Bronchial epithelial cell (primary cell): ENCODE measurements at regions not wholly inside any gene's neighbourhood (a gene's known extent, or its start where the extent isn't known, plus 50 kb on each side); places are given as distances from the start of the nearest gene placed in this dataset.
"Not testable (repeated sequence)": the region's sequence is repeated elsewhere in the genome, so short reads cannot be mapped to it uniquely, and the experiment has no call there.

Source experiments
- DNase-seq: peaks from one replicate; pipeline ENCODE4 v3.0.0-alpha.2; 2010; ENCODE audit warnings: low read depth
- FAIRE-seq: peaks from 2 replicates; lab custom pipeline; 2011; peaks lifted over from hg19 to GRCh38; lab: Jason Lieb, UNC
- H3K27me3 ChIP-seq: 2 replicates; pipeline ENCODE4 v1.5.1; 2011; ENCODE audit warnings: low read length; ENCODE audit not compliant: control insufficient read depth, insufficient read depth
- H3K36me3 ChIP-seq: 2 replicates; pipeline ENCODE4 v1.5.1; 2011; ENCODE audit warnings: low read length; ENCODE audit not compliant: control insufficient read depth, insufficient read depth
- H3K4me3 ChIP-seq: 2 replicates; pipeline ENCODE4 v1.5.1; 2011; ENCODE audit warnings: mild to moderate bottlenecking, low read depth, low read length, control low read depth
- CTCF ChIP-seq: IDR thresholded peaks from 2 replicates; pipeline ENCODE4 v1.5.1; 2011; ENCODE audit warnings: mild to moderate bottlenecking, moderate library complexity, low read length, control low read depth, inconsistent platforms; ENCODE audit not compliant: insufficient read depth, severe bottlenecking

- not testable (repeated sequence) for DNase-seq, H3K4me3 ChIP-seq, H3K36me3 ChIP-seq, FAIRE-seq, H3K27me3 ChIP-seq
Observed at GRCh38 chr4:9110700-9111099, 59.5 kb upstream of the FAM90A26 start.

DNA sequence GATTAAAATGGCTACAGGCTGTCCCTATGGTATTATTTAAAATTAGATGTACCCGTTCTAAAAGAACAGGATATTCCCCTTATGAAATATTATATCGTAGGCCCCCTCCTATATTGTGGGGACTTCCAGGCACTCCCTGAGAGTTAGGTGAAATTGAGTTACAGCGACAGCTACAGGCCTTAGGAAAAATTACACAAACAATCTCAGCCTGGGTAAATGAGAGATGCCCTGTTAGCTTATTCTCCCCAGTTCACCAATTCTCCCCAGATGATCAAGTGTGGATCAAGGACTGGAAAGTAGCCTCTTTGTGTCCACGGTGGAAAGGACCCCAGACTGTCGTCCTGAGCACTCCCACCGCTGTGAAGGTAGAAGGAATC, 67.1 kb upstream of the FAM90A26 start:
- H3K4me3 ChIP-seq: peak overlapping the region; percentile 20
- FAIRE-seq: not testable (repeated sequence)
- peak; percentile 1 for DNase-seq

GRCh38 chr4:9102471-9103147, 67.6 kb upstream of the FAM90A26 start:
- not testable (repeated sequence) for FAIRE-seq, H3K36me3 ChIP-seq, H3K27me3 ChIP-seq
- H3K4me3 ChIP-seq: peak overlapping the region; percentile 20
- peak; percentile 79 for DNase-seq

More for the DNA sequence above, 67.1 kb upstream of the FAM90A26 start:
- H3K27me3 ChIP-seq, H3K36me3 ChIP-seq: not testable (repeated sequence)
- TF ChIP-seq CTCF: peak; percentile 24

- H3K36me3 ChIP-seq, FAIRE-seq, DNase-seq, H3K27me3 ChIP-seq, H3K4me3 ChIP-seq: not testable (repeated sequence)
Observed at GRCh38 chr4:9096330-9096729, 73.9 kb upstream of the FAM90A26 start.

GRCh38 chr4:9078796-9079195, 91.4 kb upstream of the FAM90A26 start:
- H3K36me3 ChIP-seq, DNase-seq, FAIRE-seq, H3K4me3 ChIP-seq, H3K27me3 ChIP-seq: not testable (repeated sequence)

- FAIRE-seq, H3K27me3 ChIP-seq, DNase-seq: not testable (repeated sequence)
Observed at GRCh38 chr4:9076974-9077373, 93.2 kb upstream of the FAM90A26 start.

DNA sequence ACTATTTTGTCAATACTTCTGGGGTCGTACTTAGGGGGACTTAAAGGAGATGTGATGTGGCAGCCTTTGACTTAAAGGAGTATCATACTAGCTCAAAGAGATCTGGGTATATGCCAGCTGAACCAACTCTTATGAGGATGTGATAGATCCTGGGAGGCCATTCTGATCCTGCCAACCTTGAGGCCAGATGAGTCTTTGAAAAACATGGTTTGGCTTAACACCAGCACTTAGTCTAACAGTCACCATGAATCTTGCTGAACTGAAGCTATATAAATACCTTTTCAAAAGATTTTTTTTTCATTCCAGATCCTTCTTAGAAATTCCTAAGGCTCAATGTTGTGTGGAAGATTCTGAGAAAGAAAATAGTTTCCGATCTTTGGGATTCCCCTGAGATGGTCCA, 93.7 kb upstream of the FAM90A26 start:
- not testable (repeated sequence) for H3K27me3 ChIP-seq, FAIRE-seq

More at GRCh38 chr4:9076974-9077373, 93.2 kb upstream of the FAM90A26 start:
- H3K36me3 ChIP-seq, H3K4me3 ChIP-seq: not testable (repeated sequence)

DNA sequence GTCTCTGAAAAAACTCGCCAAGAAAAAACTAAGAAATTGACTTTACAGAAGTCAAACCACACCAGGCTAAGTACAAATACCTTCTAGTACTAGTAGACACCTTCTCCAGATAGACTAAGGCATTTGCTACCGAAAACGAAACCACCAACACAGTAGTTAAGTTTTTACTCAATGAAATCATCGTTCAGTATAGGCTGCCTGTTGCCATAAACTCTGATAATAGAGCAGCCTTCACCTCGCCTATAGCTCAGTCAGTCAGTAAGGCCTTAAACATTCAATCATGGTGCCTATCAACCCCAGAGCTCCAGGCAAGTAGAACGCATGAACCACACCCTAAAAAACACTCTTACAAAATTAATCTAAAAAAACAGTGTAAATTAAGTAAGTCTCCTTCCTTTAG, 96.8 kb upstream of the FAM90A26 start:
- not testable (repeated sequence) for DNase-seq, H3K27me3 ChIP-seq, H3K4me3 ChIP-seq, H3K36me3 ChIP-seq, FAIRE-seq

More for the DNA sequence above, 93.7 kb upstream of the FAM90A26 start:
- not testable (repeated sequence) for DNase-seq, H3K36me3 ChIP-seq, H3K4me3 ChIP-seq

DNA sequence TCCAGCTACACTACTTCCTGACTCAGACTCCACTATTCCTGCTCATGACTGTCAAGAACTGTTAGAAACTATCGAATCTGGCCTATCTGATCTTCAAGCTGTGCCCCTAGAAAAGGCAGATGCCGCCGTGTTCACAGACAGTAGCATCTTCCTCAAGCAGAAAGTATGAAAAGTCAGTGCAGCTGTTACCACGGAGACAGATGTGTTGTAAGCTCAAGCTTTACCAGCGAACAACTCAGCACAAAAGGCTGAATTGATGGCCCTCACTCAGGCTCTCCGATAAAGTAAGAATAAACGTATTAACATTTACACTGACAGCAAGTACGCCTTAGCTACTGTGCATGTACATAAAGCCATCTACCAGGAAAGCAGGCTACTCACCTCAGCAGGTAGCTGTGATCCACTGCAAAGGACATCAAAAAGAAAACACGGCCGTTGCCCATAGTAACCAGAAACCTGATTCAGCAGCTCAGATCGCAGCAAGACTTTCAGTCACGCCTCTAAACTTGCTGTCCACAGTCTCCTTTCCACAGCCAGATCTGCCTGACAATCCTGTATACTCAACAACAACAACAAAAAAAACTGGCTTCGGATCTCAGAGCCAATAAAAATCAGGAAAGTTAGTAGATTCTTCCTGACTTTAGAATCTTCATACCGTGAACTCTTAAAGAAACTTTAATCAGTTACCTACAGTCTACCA, 97.5 kb upstream of the FAM90A26 start:
- not testable (repeated sequence) for H3K36me3 ChIP-seq, H3K27me3 ChIP-seq, FAIRE-seq, DNase-seq, H3K4me3 ChIP-seq

GRCh38 chr4:9067923-9068322, 102.3 kb upstream of the FAM90A26 start:
- not testable (repeated sequence) for DNase-seq, H3K27me3 ChIP-seq, H3K36me3 ChIP-seq, H3K4me3 ChIP-seq, FAIRE-seq

GRCh38 chr4:9063612-9064011, 106.6 kb upstream of the FAM90A26 start:
- not testable (repeated sequence) for FAIRE-seq, DNase-seq, H3K4me3 ChIP-seq, H3K27me3 ChIP-seq, H3K36me3 ChIP-seq

DNA sequence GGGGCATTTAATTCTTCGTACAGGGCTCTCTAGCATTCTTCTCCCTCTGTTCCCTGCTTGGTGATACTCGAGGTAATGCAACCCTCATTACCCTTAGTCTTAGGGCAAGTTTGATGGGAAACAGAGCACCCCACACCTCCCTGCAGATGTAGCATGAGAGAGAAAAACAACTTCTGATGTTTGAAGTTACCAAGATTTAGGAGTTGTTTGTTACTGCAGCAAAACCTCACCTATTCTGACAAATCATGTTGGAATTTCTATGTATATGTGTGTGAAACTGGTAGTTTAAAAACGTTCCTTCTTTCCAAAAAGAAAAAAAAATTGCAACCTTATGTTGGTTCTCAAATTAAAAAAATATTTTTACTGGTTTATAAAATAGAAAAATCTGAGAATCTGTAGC, 145.3 kb upstream of the FAM90A26 start:
- H3K4me3 ChIP-seq, H3K27me3 ChIP-seq, H3K36me3 ChIP-seq, FAIRE-seq, DNase-seq: not testable (repeated sequence)

- not testable (repeated sequence) for H3K36me3 ChIP-seq, H3K4me3 ChIP-seq, DNase-seq, FAIRE-seq, H3K27me3 ChIP-seq
Observed at GRCh38 chr4:9009792-9010191, 138.2 kb upstream of the HMX1 start.
